HepG2 (cell line): ENCODE measurements at regions not wholly inside any gene's neighbourhood (a gene's known extent, or its start where the extent isn't known, plus 50 kb on each side); places are given as distances from the start of the nearest gene placed in this dataset.

ENCODE experiments used
- AKAP8 ChIP-seq: sonication (generic); formaldehyde crosslinking; IDR thresholded peaks from 2 replicates; pipeline ENCODE4 v1.5.1; 2020; ENCODE audit warnings: mild to moderate bottlenecking, missing genetic modification reagents
- FOXM1 ChIP-seq: sonication (generic); formaldehyde crosslinking; IDR thresholded peaks from 2 replicates; pipeline ENCODE4 v1.5.0; 2020; ENCODE audit warnings: missing genetic modification reagents
- JDP2 ChIP-seq: sonication (generic); formaldehyde crosslinking; IDR thresholded peaks from 2 replicates; pipeline ENCODE4 v1.8.1; 2022; ENCODE audit warnings: missing genetic modification reagents, borderline replicate concordance
- MAZ ChIP-seq, 2 experiments: sonication (generic) in 1 of 2; formaldehyde crosslinking in 1 of 2; IDR thresholded peaks; 2 replicates each; pipeline versions ENCODE4 v1.5.0 to v1.6.1; 2012 to 2020; ENCODE audit warnings: low read depth in 2 of 2, mild to moderate bottlenecking in 2 of 2, borderline replicate concordance in 1 of 2, improper control_type of control experiment in 1 of 2, low read length in 1 of 2, missing genetic modification reagents in 1 of 2, moderate library complexity in 1 of 2
- REL ChIP-seq: sonication (generic); formaldehyde crosslinking; conservative IDR thresholded peaks from 2 replicates; pipeline ENCODE4 v1.8.0; 2022; ENCODE audit warnings: mild to moderate bottlenecking, missing genetic modification reagents, moderate library complexity
- SAP130 ChIP-seq: IDR thresholded peaks from 2 replicates; pipeline ENCODE4 v1.6.1; 2016; ENCODE audit warnings: low read depth
- WIZ ChIP-seq: sonication (generic); formaldehyde crosslinking; IDR thresholded peaks from 2 replicates; pipeline ENCODE4 v1.5.1; 2020; ENCODE audit warnings: mild to moderate bottlenecking, missing genetic modification reagents
- ZNF264 ChIP-seq: sonication (generic); formaldehyde crosslinking; IDR thresholded peaks from 2 replicates; pipeline ENCODE4 v1.4.0; 2020; ENCODE audit warnings: missing genetic modification reagents
- ZNF839 ChIP-seq: sonication (generic); formaldehyde crosslinking; IDR thresholded peaks from 2 replicates; pipeline ENCODE4 v1.4.0; 2020; ENCODE audit warnings: missing genetic modification reagents, mild to moderate bottlenecking, borderline replicate concordance
- ZSCAN22 ChIP-seq: sonication (generic); formaldehyde crosslinking; IDR thresholded peaks from 2 replicates; pipeline ENCODE4 v1.4.0; 2020; ENCODE audit warnings: mild to moderate bottlenecking, missing genetic modification reagents
- TF ChIP-seq, protein P1 (sequence below): sonication (generic); formaldehyde crosslinking; IDR thresholded peaks from 2 replicates; pipeline ENCODE4 v1.8.0; 2022; ENCODE audit warnings: missing genetic modification reagents, low read depth, mild to moderate bottlenecking, borderline replicate concordance
- TF ChIP-seq, protein P2 (sequence below): sonication (generic); formaldehyde crosslinking; IDR thresholded peaks from 2 replicates; pipeline ENCODE4 v1.5.0; 2020; ENCODE audit warnings: missing genetic modification reagents
- TF ChIP-seq, protein P3 (sequence below): sonication (generic); formaldehyde crosslinking; IDR thresholded peaks from 2 replicates; pipeline ENCODE4 v1.5.0; 2020; ENCODE audit warnings: missing genetic modification reagents
- TF ChIP-seq, protein P4 (sequence below): sonication (generic); formaldehyde crosslinking; IDR thresholded peaks from 2 replicates; pipeline ENCODE4 v1.4.0; 2020; ENCODE audit warnings: low read depth, missing genetic modification reagents
- TF ChIP-seq, protein P5 (sequence below): sonication (generic); formaldehyde crosslinking; conservative IDR thresholded peaks from 2 replicates; pipeline ENCODE4 v1.5.0; 2020; ENCODE audit warnings: missing genetic modification reagents
- TF ChIP-seq, protein P6 (sequence below): sonication (generic); formaldehyde crosslinking; IDR thresholded peaks from 2 replicates; pipeline ENCODE4 v1.8.1; 2022; ENCODE audit warnings: low read depth, mild to moderate bottlenecking, missing genetic modification reagents

DNA sequence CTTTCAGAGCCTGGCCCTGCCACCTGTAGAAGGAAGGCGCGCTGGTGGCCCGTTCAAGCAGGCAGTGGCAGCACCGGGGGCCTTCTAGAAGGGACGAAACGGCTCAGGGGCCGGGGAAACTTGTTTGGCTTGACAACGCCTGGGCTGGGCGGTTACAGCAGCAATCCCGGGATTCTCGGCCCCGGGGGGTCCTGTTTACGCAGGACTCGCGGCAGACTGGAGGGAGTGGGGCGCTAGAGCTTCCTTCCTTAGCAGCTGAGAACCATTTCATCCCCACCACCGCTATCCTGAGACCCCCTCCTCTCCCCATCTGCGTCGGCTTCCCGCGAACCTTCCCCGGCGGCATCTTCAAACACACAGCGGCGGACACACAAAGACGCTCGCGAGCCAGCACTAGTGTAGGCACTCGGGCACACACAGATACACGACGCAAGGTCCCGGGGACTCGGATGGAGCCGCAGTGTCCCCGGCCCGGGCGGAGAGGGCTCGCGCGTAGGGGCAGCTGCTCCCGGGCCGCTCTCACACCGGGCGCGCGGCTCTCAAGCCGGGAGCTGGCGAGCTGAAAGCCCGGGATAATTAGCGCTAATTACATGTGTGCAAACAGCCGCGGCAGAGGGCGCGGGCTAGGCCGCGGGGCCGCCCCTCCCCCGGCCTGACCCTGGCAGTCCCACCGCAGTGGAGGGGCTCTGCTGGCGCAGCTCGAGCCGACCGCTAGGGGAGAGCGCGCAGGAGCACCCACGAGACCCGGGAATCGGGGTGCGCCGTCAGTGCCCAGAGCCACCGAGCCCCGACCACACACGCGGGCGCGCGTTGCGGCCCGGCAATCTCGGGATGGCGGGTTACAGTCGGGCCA, 271.4 kb downstream of the FOXD2 start (continued):
- TF ChIP-seq, protein P1, sequence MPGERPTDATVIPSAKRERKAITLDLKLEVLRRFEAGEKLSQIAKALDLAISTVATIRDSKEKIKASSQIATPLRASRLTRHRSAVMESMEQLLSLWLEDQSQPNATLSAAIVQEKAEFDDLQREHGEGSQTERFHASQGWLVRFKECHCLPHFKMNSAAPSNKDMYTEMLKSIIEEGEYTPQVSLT (CRISPR knock-in tag): no peak
- TF ChIP-seq, protein P2, sequence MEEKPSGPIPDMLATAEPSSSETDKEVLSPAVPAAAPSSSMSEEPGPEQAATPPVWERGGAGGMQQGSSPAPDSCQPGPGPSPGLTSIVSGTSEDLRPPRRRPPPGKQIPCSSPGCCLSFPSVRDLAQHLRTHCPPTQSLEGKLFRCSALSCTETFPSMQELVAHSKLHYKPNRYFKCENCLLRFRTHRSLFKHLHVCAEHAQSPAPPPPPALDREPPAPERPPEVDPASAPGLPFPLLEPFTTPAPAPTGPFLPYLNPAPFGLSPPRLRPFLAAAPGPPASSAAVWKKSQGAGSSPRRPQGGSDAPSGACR (CRISPR knock-in tag): no peak
- TF ChIP-seq ZNF839 (CRISPR knock-in tag): no peak
- TF ChIP-seq, protein P3, sequence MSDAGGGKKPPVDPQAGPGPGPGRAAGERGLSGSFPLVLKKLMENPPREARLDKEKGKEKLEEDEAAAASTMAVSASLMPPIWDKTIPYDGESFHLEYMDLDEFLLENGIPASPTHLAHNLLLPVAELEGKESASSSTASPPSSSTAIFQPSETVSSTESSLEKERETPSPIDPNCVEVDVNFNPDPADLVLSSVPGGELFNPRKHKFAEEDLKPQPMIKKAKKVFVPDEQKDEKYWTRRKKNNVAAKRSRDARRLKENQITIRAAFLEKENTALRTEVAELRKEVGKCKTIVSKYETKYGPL (CRISPR knock-in tag): no peak
- TF ChIP-seq SAP130 (CRISPR knock-in tag): no peak
- 0 out of 2 replicates have a peak, but pooled peaks have one; percentile 40 for TF ChIP-seq REL (CRISPR knock-in tag)
- TF ChIP-seq MAZ (IDR thresholded peaks at IDR 0.05; ENCODE audit: borderline replicate concordance, low read depth, low read length): no peak
- peak; percentile 42; the same call in 1 of the 2 replicates for TF ChIP-seq MAZ (CRISPR knock-in tag; IDR thresholded peaks at IDR 0.05; ENCODE audit: low read depth)
- TF ChIP-seq, protein P4, sequence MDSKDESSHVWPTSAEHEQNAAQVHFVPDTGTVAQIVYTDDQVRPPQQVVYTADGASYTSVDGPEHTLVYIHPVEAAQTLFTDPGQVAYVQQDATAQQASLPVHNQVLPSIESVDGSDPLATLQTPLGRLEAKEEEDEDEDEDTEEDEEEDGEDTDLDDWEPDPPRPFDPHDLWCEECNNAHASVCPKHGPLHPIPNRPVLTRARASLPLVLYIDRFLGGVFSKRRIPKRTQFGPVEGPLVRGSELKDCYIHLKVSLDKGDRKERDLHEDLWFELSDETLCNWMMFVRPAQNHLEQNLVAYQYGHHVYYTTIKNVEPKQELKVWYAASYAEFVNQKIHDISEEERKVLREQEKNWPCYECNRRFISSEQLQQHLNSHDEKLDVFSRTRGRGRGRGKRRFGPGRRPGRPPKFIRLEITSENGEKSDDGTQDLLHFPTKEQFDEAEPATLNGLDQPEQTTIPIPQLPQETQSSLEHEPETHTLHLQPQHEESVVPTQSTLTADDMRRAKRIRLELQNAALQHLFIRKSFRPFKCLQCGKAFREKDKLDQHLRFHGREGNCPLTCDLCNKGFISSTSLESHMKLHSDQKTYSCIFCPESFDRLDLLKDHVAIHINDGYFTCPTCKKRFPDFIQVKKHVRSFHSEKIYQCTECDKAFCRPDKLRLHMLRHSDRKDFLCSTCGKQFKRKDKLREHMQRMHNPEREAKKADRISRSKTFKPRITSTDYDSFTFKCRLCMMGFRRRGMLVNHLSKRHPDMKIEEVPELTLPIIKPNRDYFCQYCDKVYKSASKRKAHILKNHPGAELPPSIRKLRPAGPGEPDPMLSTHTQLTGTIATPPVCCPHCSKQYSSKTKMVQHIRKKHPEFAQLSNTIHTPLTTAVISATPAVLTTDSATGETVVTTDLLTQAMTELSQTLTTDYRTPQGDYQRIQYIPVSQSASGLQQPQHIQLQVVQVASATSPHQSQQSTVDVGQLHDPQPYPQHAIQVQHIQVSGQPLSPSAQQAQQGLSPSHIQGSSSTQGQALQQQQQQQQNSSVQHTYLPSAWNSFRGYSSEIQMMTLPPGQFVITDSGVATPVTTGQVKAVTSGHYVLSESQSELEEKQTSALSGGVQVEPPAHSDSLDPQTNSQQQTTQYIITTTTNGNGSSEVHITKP: no peak
- TF ChIP-seq, protein P5, sequence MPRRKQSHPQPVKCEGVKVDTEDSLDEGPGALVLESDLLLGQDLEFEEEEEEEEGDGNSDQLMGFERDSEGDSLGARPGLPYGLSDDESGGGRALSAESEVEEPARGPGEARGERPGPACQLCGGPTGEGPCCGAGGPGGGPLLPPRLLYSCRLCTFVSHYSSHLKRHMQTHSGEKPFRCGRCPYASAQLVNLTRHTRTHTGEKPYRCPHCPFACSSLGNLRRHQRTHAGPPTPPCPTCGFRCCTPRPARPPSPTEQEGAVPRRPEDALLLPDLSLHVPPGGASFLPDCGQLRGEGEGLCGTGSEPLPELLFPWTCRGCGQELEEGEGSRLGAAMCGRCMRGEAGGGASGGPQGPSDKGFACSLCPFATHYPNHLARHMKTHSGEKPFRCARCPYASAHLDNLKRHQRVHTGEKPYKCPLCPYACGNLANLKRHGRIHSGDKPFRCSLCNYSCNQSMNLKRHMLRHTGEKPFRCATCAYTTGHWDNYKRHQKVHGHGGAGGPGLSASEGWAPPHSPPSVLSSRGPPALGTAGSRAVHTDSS (CRISPR knock-in tag): no peak
- no peak for TF ChIP-seq JDP2
- TF ChIP-seq ZNF264 (CRISPR knock-in tag): no peak
- no peak for TF ChIP-seq WIZ (CRISPR knock-in tag)
- no peak for TF ChIP-seq FOXM1
- TF ChIP-seq, protein P6, sequence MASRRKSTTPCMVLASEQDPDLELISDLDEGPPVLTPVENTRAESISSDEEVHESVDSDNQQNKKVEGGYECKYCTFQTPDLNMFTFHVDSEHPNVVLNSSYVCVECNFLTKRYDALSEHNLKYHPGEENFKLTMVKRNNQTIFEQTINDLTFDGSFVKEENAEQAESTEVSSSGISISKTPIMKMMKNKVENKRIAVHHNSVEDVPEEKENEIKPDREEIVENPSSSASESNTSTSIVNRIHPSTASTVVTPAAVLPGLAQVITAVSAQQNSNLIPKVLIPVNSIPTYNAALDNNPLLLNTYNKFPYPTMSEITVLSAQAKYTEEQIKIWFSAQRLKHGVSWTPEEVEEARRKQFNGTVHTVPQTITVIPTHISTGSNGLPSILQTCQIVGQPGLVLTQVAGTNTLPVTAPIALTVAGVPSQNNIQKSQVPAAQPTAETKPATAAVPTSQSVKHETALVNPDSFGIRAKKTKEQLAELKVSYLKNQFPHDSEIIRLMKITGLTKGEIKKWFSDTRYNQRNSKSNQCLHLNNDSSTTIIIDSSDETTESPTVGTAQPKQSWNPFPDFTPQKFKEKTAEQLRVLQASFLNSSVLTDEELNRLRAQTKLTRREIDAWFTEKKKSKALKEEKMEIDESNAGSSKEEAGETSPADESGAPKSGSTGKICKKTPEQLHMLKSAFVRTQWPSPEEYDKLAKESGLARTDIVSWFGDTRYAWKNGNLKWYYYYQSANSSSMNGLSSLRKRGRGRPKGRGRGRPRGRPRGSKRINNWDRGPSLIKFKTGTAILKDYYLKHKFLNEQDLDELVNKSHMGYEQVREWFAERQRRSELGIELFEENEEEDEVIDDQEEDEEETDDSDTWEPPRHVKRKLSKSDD: no peak
- no peak for TF ChIP-seq AKAP8 (CRISPR knock-in tag)
- TF ChIP-seq ZSCAN22 (CRISPR knock-in tag): no peak
